Stimulated activated effector memory CD8-positive, alpha-beta T cell treated with anti-CD3 and anti-CD28 coated beads, Interleukin-12 subunit alpha, Interleukin-12 subunit beta, amount 100 ng/mL, for 72 hours (primary cell): ENCODE measurements at regions not wholly inside any gene's neighbourhood (a gene's known extent, or its start where the extent isn't known, plus 50 kb on each side); places are given as distances from the start of the nearest gene placed in this dataset.
A peak's percentile ranks its signal among the peaks of the same experiment; 100 is the strongest.
"Not testable (repeated sequence)": the region's sequence is repeated elsewhere in the genome, so short reads cannot be mapped to it uniquely, and the experiment has no call there.

Experiments
- ATAC-seq: fragments of 150-1000 bp; cut with Tn5 transposase; 2 replicates; pipeline ENCODE4 v1.10.0; 2021
- DNase-seq, 2 donors: peaks; one replicate each; pipeline ENCODE4 v3.0.0; 2021 to 2022; ENCODE audit warnings: low spot score in 2 of 2
- H3K27ac Mint-ChIP-seq: one replicate; pipeline ENCODE4 v1.8.0; 2022; ENCODE audit warnings: mild to moderate bottlenecking, mixed read lengths
- H3K36me3 Mint-ChIP-seq: one replicate; pipeline ENCODE4 v1.8.0; 2022; ENCODE audit warnings: mild to moderate bottlenecking, mixed read lengths
- H3K4me1 Mint-ChIP-seq: one replicate; pipeline ENCODE4 v1.8.0; 2022; ENCODE audit warnings: mixed read lengths
- H3K4me3 Mint-ChIP-seq: one replicate; pipeline ENCODE4 v1.8.0; 2022; ENCODE audit warnings: mild to moderate bottlenecking, mixed read lengths
- H3K9me3 Mint-ChIP-seq: one replicate; pipeline ENCODE4 v1.8.0; 2022; ENCODE audit warnings: mixed read lengths

- Mint-ChIP-seq H3K27ac (no peak overlapping the region), H3K4me3 (no peak overlapping the region), H3K4me1 (no peaks in the 10 kb centered on the region), H3K9me3 (no peaks in the 10 kb centered on the region), H3K36me3 (no peaks in the 10 kb centered on the region)
- no peak for DNase-seq
- ATAC-seq: no peak
Observed at GRCh38 chr9:22170556-22170955, 161.5 kb upstream of the CDKN2B start.

GRCh38 chr9:22170990-22171670 lies 162.0 kb upstream of the CDKN2B start:
- no peak overlapping the region for H3K27ac Mint-ChIP-seq
- H3K4me1 Mint-ChIP-seq: peaks cover 3% of the 10 kb centered on the region
- no peaks in the 10 kb centered on the region for H3K9me3 Mint-ChIP-seq
- DNase-seq (no peak), ATAC-seq (no peak)
- H3K4me3 Mint-ChIP-seq: no peak overlapping the region
- no peaks in the 10 kb centered on the region for H3K36me3 Mint-ChIP-seq

- Mint-ChIP-seq H3K4me3 (no peak overlapping the region), H3K9me3 (no peaks in the 10 kb centered on the region), H3K27ac (no peak overlapping the region), H3K36me3 (no peaks in the 10 kb centered on the region), H3K4me1 (peaks cover 7% of the 10 kb centered on the region)
- no peak for DNase-seq
- no peak for ATAC-seq
Observed at GRCh38 chr9:22171691-22172090, 162.6 kb upstream of the CDKN2B start.

- no peak for DNase-seq
- no peak for ATAC-seq
- H3K4me3 Mint-ChIP-seq: no peak overlapping the region
- peaks cover 7% of the 10 kb centered on the region for H3K4me1 Mint-ChIP-seq
- H3K9me3 Mint-ChIP-seq: peaks cover 2% of the 10 kb centered on the region
- no peaks in the 10 kb centered on the region for H3K36me3 Mint-ChIP-seq
- no peak overlapping the region for H3K27ac Mint-ChIP-seq
Observed at GRCh38 chr9:22173908-22174307, 164.8 kb upstream of the CDKN2B start.

GRCh38 chr9:22175972-22176545 lies 167.0 kb upstream of the CDKN2B start:
- H3K4me3 Mint-ChIP-seq: no peak overlapping the region
- DNase-seq (no peak), ATAC-seq (peak; percentile 79)
- H3K9me3 Mint-ChIP-seq: peaks cover 2% of the 10 kb centered on the region
- no peak overlapping the region for H3K27ac Mint-ChIP-seq
- H3K4me1 Mint-ChIP-seq: peaks cover 7% of the 10 kb centered on the region
- H3K36me3 Mint-ChIP-seq: no peaks in the 10 kb centered on the region

GRCh38 chr9:22181021-22181420 lies 171.9 kb upstream of the CDKN2B start:
- H3K4me1 Mint-ChIP-seq, ATAC-seq, H3K9me3 Mint-ChIP-seq, H3K36me3 Mint-ChIP-seq, DNase-seq, H3K4me3 Mint-ChIP-seq, H3K27ac Mint-ChIP-seq: not testable (repeated sequence)

GRCh38 chr9:22189471-22189870 lies 180.4 kb upstream of the CDKN2B start:
- Mint-ChIP-seq H3K4me3 (no peak overlapping the region), H3K27ac (no peak overlapping the region), H3K9me3 (no peaks in the 10 kb centered on the region), H3K36me3 (no peaks in the 10 kb centered on the region), H3K4me1 (no peaks in the 10 kb centered on the region)
- DNase-seq (no peak), ATAC-seq (no peak)

- H3K4me1 Mint-ChIP-seq: not testable (repeated sequence)
Observed at GRCh38 chr9:22197000-22197399, 187.9 kb upstream of the CDKN2B start.

GRCh38 chr9:22198681-22199080 lies 189.6 kb upstream of the CDKN2B start:
- Mint-ChIP-seq H3K4me3 (no peak overlapping the region), H3K36me3 (no peaks in the 10 kb centered on the region), H3K9me3 (no peaks in the 10 kb centered on the region), H3K4me1 (peaks cover 8% of the 10 kb centered on the region), H3K27ac (no peak overlapping the region)
- ATAC-seq (no peak), DNase-seq (no peak)

More at GRCh38 chr9:22197000-22197399, 187.9 kb upstream of the CDKN2B start:
- DNase-seq, H3K36me3 Mint-ChIP-seq, H3K27ac Mint-ChIP-seq, ATAC-seq, H3K9me3 Mint-ChIP-seq, H3K4me3 Mint-ChIP-seq: not testable (repeated sequence)

GRCh38 chr9:22201256-22201655 lies 192.2 kb upstream of the CDKN2B start:
- ATAC-seq (no peak), DNase-seq (no peak)
- no peak overlapping the region for H3K4me3 Mint-ChIP-seq
- H3K27ac Mint-ChIP-seq: no peak overlapping the region
- peaks cover 10% of the 10 kb centered on the region for H3K4me1 Mint-ChIP-seq
- no peaks in the 10 kb centered on the region for H3K9me3 Mint-ChIP-seq
- no peaks in the 10 kb centered on the region for H3K36me3 Mint-ChIP-seq

GRCh38 chr9:22203371-22204138 lies 194.4 kb upstream of the CDKN2B start:
- H3K4me3 Mint-ChIP-seq: no peak overlapping the region
- no peak overlapping the region for H3K27ac Mint-ChIP-seq
- no peaks in the 10 kb centered on the region for H3K36me3 Mint-ChIP-seq
- peaks cover 13% of the 10 kb centered on the region for H3K4me1 Mint-ChIP-seq
- no peaks in the 10 kb centered on the region for H3K9me3 Mint-ChIP-seq
- peak; percentile 47 for ATAC-seq
- DNase-seq: no peak

- Mint-ChIP-seq H3K9me3 (no peaks in the 10 kb centered on the region), H3K27ac (no peak overlapping the region), H3K36me3 (no peaks in the 10 kb centered on the region), H3K4me3 (no peak overlapping the region), H3K4me1 (peaks cover 19% of the 10 kb centered on the region)
- DNase-seq (no peak), ATAC-seq (no peak)
Observed at GRCh38 chr9:22204240-22204639, 195.1 kb upstream of the CDKN2B start.

- H3K36me3 Mint-ChIP-seq: no peaks in the 10 kb centered on the region
- no peaks in the 10 kb centered on the region for H3K9me3 Mint-ChIP-seq
- no peak for ATAC-seq
- H3K4me3 Mint-ChIP-seq: no peak overlapping the region
- no peak overlapping the region for H3K27ac Mint-ChIP-seq
- peaks cover 22% of the 10 kb centered on the region for H3K4me1 Mint-ChIP-seq
- DNase-seq: no peak
Observed at GRCh38 chr9:22206833-22207232, 197.7 kb upstream of the CDKN2B start.

GRCh38 chr9:22208846-22209585 lies 199.9 kb upstream of the CDKN2B start:
- peak in 1 of 2 donors; percentile 64 for DNase-seq
- H3K36me3 Mint-ChIP-seq: no peaks in the 10 kb centered on the region
- peak overlapping the region; percentile 80 for H3K27ac Mint-ChIP-seq
- H3K4me1 Mint-ChIP-seq: peaks cover 12% of the 10 kb centered on the region
- peak; percentile 99 for ATAC-seq
- peak overlapping the region; percentile 49 for H3K4me3 Mint-ChIP-seq
- H3K9me3 Mint-ChIP-seq: no peaks in the 10 kb centered on the region

- DNase-seq (no peak), ATAC-seq (peak; percentile 77)
- Mint-ChIP-seq H3K4me3 (no peak overlapping the region), H3K4me1 (peaks cover 23% of the 10 kb centered on the region), H3K9me3 (no peaks in the 10 kb centered on the region), H3K27ac (no peak overlapping the region), H3K36me3 (no peaks in the 10 kb centered on the region)
Observed at GRCh38 chr9:22210262-22210661, 201.2 kb upstream of the CDKN2B start.
